HEK293T (cell line): ENCODE measurements at regions not wholly inside any gene's neighbourhood (a gene's known extent, or its start where the extent isn't known, plus 50 kb on each side); places are given as distances from the start of the nearest gene placed in this dataset.

Experiments used
- BHLHE40 ChIP-seq: fragments of 450-650 bp; IDR thresholded peaks from 2 replicates; pipeline ENCODE4 v1.6.1; 2016; ENCODE audit warnings: mild to moderate bottlenecking, moderate library complexity, borderline replicate concordance
- CTBP1 ChIP-seq: fragments of 450-650 bp; IDR thresholded peaks from 2 replicates; pipeline ENCODE4 v1.6.1; 2016; ENCODE audit warnings: borderline replicate concordance
- L3MBTL2 ChIP-seq: fragments of 450-650 bp; conservative IDR thresholded peaks from 2 replicates; pipeline ENCODE4 v1.6.1; 2016; ENCODE audit warnings: mild to moderate bottlenecking
- LEF1 ChIP-seq: fragments of 450-650 bp; IDR thresholded peaks from 2 replicates; pipeline ENCODE4 v1.6.1; 2017; ENCODE audit warnings: mild to moderate bottlenecking, borderline replicate concordance
- NFRKB ChIP-seq: fragments of 450-650 bp; IDR thresholded peaks from 2 replicates; pipeline ENCODE4 v1.6.1; 2016; ENCODE audit warnings: mild to moderate bottlenecking, moderate library complexity
- SP1 ChIP-seq: fragments of 450-650 bp; IDR thresholded peaks from 2 replicates; pipeline ENCODE4 v1.6.1; 2017

DNA sequence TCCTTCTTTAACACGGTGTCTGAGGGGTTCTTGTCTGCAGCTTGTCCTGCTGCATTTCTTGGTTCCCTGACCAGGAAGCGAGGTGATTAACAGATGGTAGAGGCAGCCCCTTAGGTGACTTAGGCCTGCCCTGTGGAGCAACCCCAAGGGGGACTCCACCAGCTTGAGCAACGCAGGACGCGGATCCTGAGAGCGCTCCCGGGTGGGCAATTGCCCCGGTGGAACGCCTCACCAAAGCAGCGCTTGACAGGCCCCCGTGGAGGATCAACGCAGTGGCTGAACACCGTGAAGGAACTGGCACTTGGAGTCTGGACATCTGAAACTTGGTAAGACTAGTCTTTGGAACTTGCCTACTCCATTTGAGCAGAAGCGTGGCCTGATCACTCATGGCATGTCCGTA lies 272.9 kb upstream of the ATXN7L3B start:
- TF ChIP-seq SP1 (no peak), L3MBTL2 (no peak), NFRKB (no peak), CTBP1 (no peak), BHLHE40 (no peak), LEF1 (no peak)
